Right cardiac atrium (tissue), 5 donors: ENCODE measurements at regions not wholly inside any gene's neighbourhood (a gene's known extent, or its start where the extent isn't known, plus 50 kb on each side); places are given as distances from the start of the nearest gene placed in this dataset.

Experiments used
- ATAC-seq, 2 donors: fragments of 200-7000 bp; cut with Tn5 transposase; one replicate each; pipeline versions ENCODE4 v1.8.0 to v1.9.1; 2020; ENCODE audit warnings: moderate library complexity in 2 of 2, mild to moderate bottlenecking in 1 of 2
- DNase-seq, 3 donors: peaks; one replicate each; pipeline ENCODE4 v3.0.0-alpha.2; 2020
- H3K27ac ChIP-seq: one replicate; pipeline ENCODE4 v1.5.1; 2013; ENCODE audit warnings: mild to moderate bottlenecking, low read length, control low read depth, moderate library complexity
- H3K27me3 ChIP-seq: one replicate; pipeline ENCODE4 v1.6.1; 2013; ENCODE audit not compliant: control insufficient read depth, insufficient read depth
- H3K4me1 ChIP-seq: one replicate; pipeline ENCODE4 v1.6.1; 2013; ENCODE audit warnings: low read length; ENCODE audit not compliant: control insufficient read depth, insufficient read depth
- H3K4me3 ChIP-seq: one replicate; pipeline ENCODE4 v1.5.1; 2013; ENCODE audit warnings: low read length, control low read depth
- H3K9me3 ChIP-seq: one replicate; pipeline ENCODE4 v1.6.1; 2013; ENCODE audit warnings: low read length; ENCODE audit not compliant: control insufficient read depth
- whole genome bisulfite sequencing: extraction: QIAGEN DNeasy Blood & Tissue Kit; methylation state at CpG from one replicate; pipeline ENCODE4 v1.1.7; 2013; 5-methylcytosine and 5-hydroxymethylcytosine counted together
- intact Hi-C, 4 donors: fragments of 100-400 bp; cut with DNase I; formaldehyde crosslinking; loops; one replicate each; pipeline versions ENCODE4 v1.11.0 to v1.14.0; 2022 to 2023
- donor health status: healthy with polysubstance abuse.
- donor health status: DM: no; HTN: yes; CAD: no.
- donor health status: DM: no; HTN: no; CAD: no.
- donor health status: DM: no; HTN: yes; CAD: no; lungs with severe emphysema.
- donor health status: DM: yes; HTN: yes; CAD: no.

GRCh38 chr9:105147110-105147871 is 97.2 kb upstream of the SLC44A1 start:
- DNase-seq (no peak), ATAC-seq (peak in 1 of 2 donors; percentile 57)
- H3K27me3 ChIP-seq: no peaks in the 10 kb centered on the region
- no peaks in the 10 kb centered on the region for H3K4me1 ChIP-seq
- no peak overlapping the region for H3K4me3 ChIP-seq
- 75% methylated on average over 4 of the region's 4 CpGs for WGBS
- no peaks in the 10 kb centered on the region for H3K9me3 ChIP-seq
- intact Hi-C loops: no loop called here
- no peak overlapping the region for H3K27ac ChIP-seq

GRCh38 chr9:105148328-105149006 is 96.0 kb upstream of the SLC44A1 start:
- H3K9me3 ChIP-seq: no peaks in the 10 kb centered on the region
- WGBS: 18% methylated on average over 1 of the region's 1 CpG
- H3K27me3 ChIP-seq: no peaks in the 10 kb centered on the region
- intact Hi-C loops: no loop called here
- no peak overlapping the region for H3K4me3 ChIP-seq
- no peaks in the 10 kb centered on the region for H3K4me1 ChIP-seq
- DNase-seq (no peak), ATAC-seq (no peak)
- H3K27ac ChIP-seq: no peak overlapping the region

GRCh38 chr9:105150991-105151685 is 93.3 kb upstream of the SLC44A1 start:
- intact Hi-C loops: loop anchor here in 1 of 4 donors (10.0 kb wide), 1 partner anchor 264 kb away; no protein-coding TSS in a partner anchor
- H3K27ac ChIP-seq: no peak overlapping the region
- DNase-seq: no peak
- H3K9me3 ChIP-seq: no peaks in the 10 kb centered on the region
- no peaks in the 10 kb centered on the region for H3K27me3 ChIP-seq
- 50% methylated on average over 2 of the region's 2 CpGs for WGBS
- H3K4me1 ChIP-seq: no peaks in the 10 kb centered on the region
- no peak for ATAC-seq
- H3K4me3 ChIP-seq: no peak overlapping the region

- no peaks in the 10 kb centered on the region for H3K4me1 ChIP-seq
- no peak for ATAC-seq
- H3K9me3 ChIP-seq: no peaks in the 10 kb centered on the region
- WGBS: 94% methylated on average over 3 of the region's 3 CpGs
- no peak overlapping the region for H3K27ac ChIP-seq
- no peaks in the 10 kb centered on the region for H3K27me3 ChIP-seq
- intact Hi-C loops: loop anchor here in 1 of 4 donors (10.0 kb wide), 1 partner anchor 263 kb away; no protein-coding TSS in a partner anchor
- H3K4me3 ChIP-seq: no peak overlapping the region
- DNase-seq: no peak
Measured at GRCh38 chr9:105151686-105151995, 92.8 kb upstream of the SLC44A1 start.

- H3K4me3 ChIP-seq: no peak overlapping the region
- H3K27me3 ChIP-seq: no peaks in the 10 kb centered on the region
- intact Hi-C loops: loop anchor here in 3 of 4 donors (5.0 to 10.0 kb wide), 5 partner anchors 227 to 292 kb away; partner anchors contain the start of gene ABCA1 (in 3 of the 3)
- DNase-seq: no peak
- peak; percentile 42 to 53 for ATAC-seq
- 65% methylated on average over 2 of the region's 2 CpGs for WGBS
- H3K9me3 ChIP-seq: no peaks in the 10 kb centered on the region
- no peaks in the 10 kb centered on the region for H3K4me1 ChIP-seq
- no peak overlapping the region for H3K27ac ChIP-seq
Measured at GRCh38 chr9:105154723-105155191, 89.7 kb upstream of the SLC44A1 start.

GRCh38 chr9:105157171-105157583 is 87.3 kb upstream of the SLC44A1 start:
- ATAC-seq: peak; percentile 91 to 94
- no peak overlapping the region for H3K4me3 ChIP-seq
- intact Hi-C loops: loop anchor here in 3 of 4 donors (5.0 to 10.0 kb wide), 5 partner anchors 230 to 295 kb away; partner anchors contain the start of gene ABCA1 (in 3 of the 3)
- no peaks in the 10 kb centered on the region for H3K9me3 ChIP-seq
- no peak overlapping the region for H3K27ac ChIP-seq
- WGBS: 10% methylated on average over 4 of the region's 4 CpGs
- H3K27me3 ChIP-seq: no peaks in the 10 kb centered on the region
- no peaks in the 10 kb centered on the region for H3K4me1 ChIP-seq
- peak; percentile 51 to 77 (median 70) for DNase-seq

GRCh38 chr9:105158020-105158419 is 86.4 kb upstream of the SLC44A1 start:
- Histone ChIP-seq H3K27ac (no peak overlapping the region), H3K9me3 (no peaks in the 10 kb centered on the region), H3K4me1 (no peaks in the 10 kb centered on the region), H3K4me3 (no peak overlapping the region), H3K27me3 (no peaks in the 10 kb centered on the region)
- ATAC-seq: no peak
- intact Hi-C loops: loop anchor here in 3 of 4 donors (5.0 to 10.0 kb wide), 5 partner anchors 231 to 296 kb away; partner anchors contain the start of gene ABCA1 (in 3 of the 3)
- DNase-seq: peak in 1 of 3 donors; percentile 49
- 89% methylated on average over 12 of the region's 12 CpGs for WGBS

- no peaks in the 10 kb centered on the region for H3K4me1 ChIP-seq
- no peak for ATAC-seq
- no peak overlapping the region for H3K4me3 ChIP-seq
- H3K27me3 ChIP-seq: no peaks in the 10 kb centered on the region
- DNase-seq: no peak
- H3K27ac ChIP-seq: no peak overlapping the region
- H3K9me3 ChIP-seq: no peaks in the 10 kb centered on the region
- intact Hi-C loops: loop anchor here in 3 of 4 donors (5.0 to 10.0 kb wide), 5 partner anchors 232 to 297 kb away; partner anchors contain the start of gene ABCA1 (in 3 of the 3)
- 74% methylated on average over 5 of the region's 5 CpGs for WGBS
Measured at GRCh38 chr9:105158898-105159297, 85.6 kb upstream of the SLC44A1 start.

GRCh38 chr9:105168870-105169319 is 75.6 kb upstream of the SLC44A1 start:
- no peak for DNase-seq
- Histone ChIP-seq H3K27me3 (no peaks in the 10 kb centered on the region), H3K4me1 (no peaks in the 10 kb centered on the region), H3K27ac (no peak overlapping the region), H3K4me3 (no peak overlapping the region), H3K9me3 (no peaks in the 10 kb centered on the region)
- intact Hi-C loops: loop anchor here in 1 of 4 donors (10.0 kb wide), 1 partner anchor 236 kb away; no protein-coding TSS in a partner anchor
- WGBS: 70% methylated on average over 3 of the region's 3 CpGs
- ATAC-seq: no peak

GRCh38 chr9:105171076-105171475 is 73.4 kb upstream of the SLC44A1 start:
- ATAC-seq: no peak

More at GRCh38 chr9:105171076-105171475, 73.4 kb upstream of the SLC44A1 start:
- intact Hi-C loops: no loop called here
- H3K27me3 ChIP-seq: no peaks in the 10 kb centered on the region
- no peak for DNase-seq
- no peak overlapping the region for H3K4me3 ChIP-seq
- no peaks in the 10 kb centered on the region for H3K9me3 ChIP-seq
- 15% methylated on average over 1 of the region's 1 CpG for WGBS
- H3K27ac ChIP-seq: no peak overlapping the region
- H3K4me1 ChIP-seq: no peaks in the 10 kb centered on the region
